ENCODE measurements at regions not wholly inside any gene's neighbourhood (a gene's known extent, or its start where the extent isn't known, plus 50 kb on each side); places are given as distances from the start of the nearest gene placed in this dataset.
"Not testable (repeated sequence)": the region's sequence is repeated elsewhere in the genome, so short reads cannot be mapped to it uniquely, and the experiment has no call there.

- H3K4me1 ChIP-seq (ENCODE audit: insufficient read depth, low read length): no peaks in the 10 kb centered on the region
- H3K4me3 ChIP-seq (ENCODE audit: low read length): no peak overlapping the region
- H3K27ac ChIP-seq (ENCODE audit: low read depth, low read length): no peak overlapping the region
Observed at GRCh38 chr5:101112645-101113044, 209.6 kb upstream of the ST8SIA4 start.

DNA sequence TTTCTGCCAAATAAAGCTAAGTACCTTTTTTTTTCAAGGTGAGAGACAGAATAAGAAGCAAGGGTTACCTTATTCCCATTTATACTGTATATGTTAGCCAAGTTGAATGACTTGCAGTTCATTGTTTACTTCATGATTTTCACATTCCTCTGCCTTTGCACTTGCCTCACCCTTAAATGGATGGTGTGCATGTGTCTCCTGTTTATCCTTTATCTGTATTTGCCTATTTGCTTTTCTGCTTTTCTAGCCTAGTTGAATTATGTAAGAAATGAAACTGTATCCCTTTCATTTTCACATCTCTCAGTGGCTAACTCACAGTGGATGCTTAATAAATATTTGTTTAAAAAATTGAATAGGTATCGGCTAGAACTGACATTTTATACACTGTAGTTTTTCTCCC, 200.8 kb upstream of the ST8SIA4 start:
- no CpG with 5 or more reads among the region's 1 CpG for WGBS
- Histone ChIP-seq H3K9me3 (ENCODE audit: insufficient read depth, low read depth, low read length) (no peaks in the 10 kb centered on the region), H3K9ac (ENCODE audit: low read depth, low read length) (no peak overlapping the region), H3K27ac (ENCODE audit: low read depth, low read length) (no peak overlapping the region), H3K4me3 (ENCODE audit: low read length) (no peak overlapping the region), H3K36me3 (ENCODE audit: insufficient read depth, low read length) (no peaks in the 10 kb centered on the region), H3K27me3 (ENCODE audit: insufficient read depth, low read length) (no peaks in the 10 kb centered on the region), H3K4me1 (ENCODE audit: insufficient read depth, low read length) (peaks cover 11% of the 10 kb centered on the region; the same call in 1 of the 2 replicates)

More at GRCh38 chr5:101112645-101113044, 209.6 kb upstream of the ST8SIA4 start:
- no peaks in the 10 kb centered on the region for H3K9me3 ChIP-seq (ENCODE audit: insufficient read depth, low read depth, low read length)
- no peak overlapping the region for H3K9ac ChIP-seq (ENCODE audit: low read depth, low read length)
- H3K27me3 ChIP-seq (ENCODE audit: insufficient read depth, low read length): no peaks in the 10 kb centered on the region
- no peaks in the 10 kb centered on the region for H3K36me3 ChIP-seq (ENCODE audit: insufficient read depth, low read length)

DNA sequence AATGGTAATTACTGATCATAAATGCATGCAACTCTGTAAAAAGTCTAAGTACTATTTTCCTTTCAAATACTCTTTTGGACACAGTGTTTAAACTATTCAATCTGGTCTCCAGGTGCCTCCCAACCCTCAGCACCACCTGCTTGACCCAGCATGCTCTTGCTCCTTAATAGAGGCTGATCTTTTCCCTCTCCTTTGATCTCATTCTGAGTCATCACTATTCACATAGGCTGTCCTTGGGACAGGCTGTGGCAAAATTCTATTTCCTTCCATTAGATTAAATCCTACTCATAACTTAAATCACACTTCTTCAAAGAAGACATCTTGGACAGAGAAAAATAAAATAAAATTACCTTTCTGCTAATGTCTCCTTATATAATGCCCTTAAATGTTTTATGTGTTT, 199.4 kb upstream of the ST8SIA4 start:
- no peak overlapping the region for H3K27ac ChIP-seq (ENCODE audit: low read depth, low read length)
- H3K27me3 ChIP-seq (ENCODE audit: insufficient read depth, low read length): no peaks in the 10 kb centered on the region
- H3K9me3 ChIP-seq (ENCODE audit: insufficient read depth, low read depth, low read length): no peaks in the 10 kb centered on the region
- no peaks in the 10 kb centered on the region for H3K36me3 ChIP-seq (ENCODE audit: insufficient read depth, low read length)
- H3K4me3 ChIP-seq (ENCODE audit: low read length): no peak overlapping the region
- peaks cover 11% of the 10 kb centered on the region; the same call in 1 of the 2 replicates for H3K4me1 ChIP-seq (ENCODE audit: insufficient read depth, low read length)
- no peak overlapping the region for H3K9ac ChIP-seq (ENCODE audit: low read depth, low read length)

DNA sequence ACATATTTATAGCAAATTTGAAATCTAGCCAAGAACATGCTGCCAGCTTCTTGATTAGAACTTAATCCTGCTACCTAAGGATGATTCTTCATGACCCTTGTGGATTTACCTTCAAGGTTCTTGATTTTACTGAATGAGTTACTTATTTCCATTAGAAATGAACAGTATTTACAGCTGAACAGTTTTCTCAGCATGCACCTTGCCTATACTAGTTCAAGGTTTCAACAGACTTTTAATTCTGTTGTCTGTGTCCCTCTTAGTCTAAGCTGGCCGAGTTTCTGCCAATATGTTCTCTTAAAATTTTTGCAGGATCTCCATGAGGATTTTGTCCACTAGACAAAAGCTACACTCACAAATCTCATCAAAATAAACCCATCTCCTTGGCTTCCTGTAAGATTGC, 188.8 kb upstream of the ST8SIA4 start:
- no peak overlapping the region for H3K9ac ChIP-seq (ENCODE audit: low read depth, low read length)
- H3K9me3 ChIP-seq (ENCODE audit: insufficient read depth, low read depth, low read length): no peaks in the 10 kb centered on the region
- H3K27me3 ChIP-seq (ENCODE audit: insufficient read depth, low read length): no peaks in the 10 kb centered on the region
- no peak overlapping the region for H3K27ac ChIP-seq (ENCODE audit: low read depth, low read length)
- H3K4me1 ChIP-seq (ENCODE audit: insufficient read depth, low read length): peaks cover 5% of the 10 kb centered on the region; the same call in 1 of the 2 replicates
- no peaks in the 10 kb centered on the region for H3K36me3 ChIP-seq (ENCODE audit: insufficient read depth, low read length)
- whole genome bisulfite sequencing: 88% methylated on average over 1 of the region's 1 CpG
- no peak overlapping the region for H3K4me3 ChIP-seq (ENCODE audit: low read length)

- H3K4me1 ChIP-seq (ENCODE audit: insufficient read depth, low read length): no peaks in the 10 kb centered on the region
- no peaks in the 10 kb centered on the region for H3K27me3 ChIP-seq (ENCODE audit: insufficient read depth, low read length)
- no peaks in the 10 kb centered on the region for H3K9me3 ChIP-seq (ENCODE audit: insufficient read depth, low read depth, low read length)
- H3K4me3 ChIP-seq (ENCODE audit: low read length): no peak overlapping the region
- no peak overlapping the region for H3K27ac ChIP-seq (ENCODE audit: low read depth, low read length)
- no peaks in the 10 kb centered on the region for H3K36me3 ChIP-seq (ENCODE audit: insufficient read depth, low read length)
- no peak overlapping the region for H3K9ac ChIP-seq (ENCODE audit: low read depth, low read length)
- no CpG with 5 or more reads among the region's 1 CpG for WGBS
Observed at GRCh38 chr5:101084353-101084752, 181.3 kb upstream of the ST8SIA4 start.

GRCh38 chr5:101080462-101081240, 177.6 kb upstream of the ST8SIA4 start:
- no peak overlapping the region for H3K4me3 ChIP-seq (ENCODE audit: low read length)
- H3K36me3 ChIP-seq (ENCODE audit: insufficient read depth, low read length): no peaks in the 10 kb centered on the region
- H3K9me3 ChIP-seq (ENCODE audit: insufficient read depth, low read depth, low read length): 0 out of 2 replicates have a peak, but pooled peaks cover 4% of the 10 kb centered on the region
- no peak overlapping the region for H3K27ac ChIP-seq (ENCODE audit: low read depth, low read length)
- H3K27me3 ChIP-seq (ENCODE audit: insufficient read depth, low read length): no peaks in the 10 kb centered on the region
- 89% methylated on average over 1 of the region's 5 CpGs for WGBS
- H3K9ac ChIP-seq (ENCODE audit: low read depth, low read length): no peak overlapping the region
- no peaks in the 10 kb centered on the region for H3K4me1 ChIP-seq (ENCODE audit: insufficient read depth, low read length)

DNA sequence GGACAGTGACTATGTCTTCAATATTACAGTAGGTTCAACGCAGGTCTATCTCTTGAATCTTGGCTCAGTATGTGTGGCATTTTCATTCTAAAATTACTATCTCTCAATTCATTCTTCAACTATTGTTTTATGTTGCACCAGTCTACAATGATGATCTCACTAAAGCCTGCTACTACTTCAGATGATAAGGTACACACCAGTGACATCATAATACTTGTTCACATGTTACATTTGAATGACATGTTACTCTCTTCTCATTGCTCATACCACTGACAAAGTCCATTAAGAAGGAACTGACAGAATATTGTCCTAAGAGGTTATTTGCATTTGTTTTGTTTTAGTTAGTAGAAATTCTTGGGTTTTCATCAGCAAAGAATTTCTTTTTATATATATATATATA, 165.2 kb upstream of the ST8SIA4 start:
- WGBS: 100% methylated on average over 1 of the region's 1 CpG
- Histone ChIP-seq H3K36me3 (ENCODE audit: insufficient read depth, low read length) (no peaks in the 10 kb centered on the region), H3K4me3 (ENCODE audit: low read length) (no peak overlapping the region)

DNA sequence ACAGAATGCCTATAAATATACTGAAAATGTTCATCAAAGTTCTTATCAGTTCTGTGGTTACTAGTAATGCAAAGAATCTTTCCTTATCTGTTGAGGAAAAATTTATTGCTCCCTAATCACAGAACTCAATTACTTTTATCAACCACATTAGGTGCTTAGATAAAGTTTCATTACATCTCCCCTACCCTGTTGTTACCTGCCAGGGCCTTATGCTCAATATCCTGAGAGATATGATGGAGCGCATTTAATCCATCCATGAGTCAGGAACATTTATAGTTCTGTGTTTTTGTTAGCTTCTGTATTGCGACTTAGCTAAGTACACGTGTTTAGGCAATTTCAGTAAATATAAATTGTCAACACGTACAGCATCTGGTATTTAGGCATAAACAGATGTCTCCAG, 164.3 kb upstream of the ST8SIA4 start:
- Histone ChIP-seq H3K4me1 (ENCODE audit: insufficient read depth, low read length) (no peaks in the 10 kb centered on the region), H3K27me3 (ENCODE audit: insufficient read depth, low read length) (no peaks in the 10 kb centered on the region), H3K36me3 (ENCODE audit: insufficient read depth, low read length) (no peaks in the 10 kb centered on the region), H3K9ac (ENCODE audit: low read depth, low read length) (no peak overlapping the region), H3K4me3 (ENCODE audit: low read length) (no peak overlapping the region), H3K9me3 (ENCODE audit: insufficient read depth, low read depth, low read length) (0 out of 2 replicates have a peak, but pooled peaks cover 1% of the 10 kb centered on the region), H3K27ac (ENCODE audit: low read depth, low read length) (no peak overlapping the region)
- 94% methylated on average over 4 of the region's 4 CpGs for WGBS

More for the DNA sequence above, 165.2 kb upstream of the ST8SIA4 start:
- Histone ChIP-seq H3K27ac (ENCODE audit: low read depth, low read length) (no peak overlapping the region), H3K9ac (ENCODE audit: low read depth, low read length) (no peak overlapping the region), H3K27me3 (ENCODE audit: insufficient read depth, low read length) (no peaks in the 10 kb centered on the region), H3K4me1 (ENCODE audit: insufficient read depth, low read length) (no peaks in the 10 kb centered on the region), H3K9me3 (ENCODE audit: insufficient read depth, low read depth, low read length) (no peaks in the 10 kb centered on the region)

DNA sequence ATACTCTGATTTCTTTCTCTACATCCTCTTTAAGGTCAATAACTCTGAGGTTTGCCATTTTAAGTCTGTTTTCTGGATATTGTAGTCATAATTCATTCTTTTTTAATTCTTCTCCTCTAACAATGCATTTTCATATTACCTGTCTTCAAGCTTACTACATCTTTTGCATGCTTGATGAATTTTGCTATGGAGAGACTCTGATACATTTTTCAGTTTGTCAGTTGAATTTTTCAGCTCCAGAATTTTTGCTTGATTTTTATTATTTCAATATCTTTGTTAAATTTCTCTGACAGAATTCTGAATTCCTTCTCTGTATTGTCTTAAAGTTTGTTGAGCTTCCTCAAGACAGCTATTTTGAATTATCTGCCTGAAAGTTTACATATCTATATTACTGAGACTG, 159.8 kb upstream of the ST8SIA4 start:
- no peaks in the 10 kb centered on the region for H3K36me3 ChIP-seq (ENCODE audit: insufficient read depth, low read length)
- no peaks in the 10 kb centered on the region for H3K27me3 ChIP-seq (ENCODE audit: insufficient read depth, low read length)
- no peak overlapping the region for H3K9ac ChIP-seq (ENCODE audit: low read depth, low read length)
- no peaks in the 10 kb centered on the region for H3K4me1 ChIP-seq (ENCODE audit: insufficient read depth, low read length)
- no peak overlapping the region for H3K27ac ChIP-seq (ENCODE audit: low read depth, low read length)
- H3K9me3 ChIP-seq (ENCODE audit: insufficient read depth, low read depth, low read length): peaks cover 13% of the 10 kb centered on the region; the same call in 1 of the 2 replicates
- no peak overlapping the region for H3K4me3 ChIP-seq (ENCODE audit: low read length)

DNA sequence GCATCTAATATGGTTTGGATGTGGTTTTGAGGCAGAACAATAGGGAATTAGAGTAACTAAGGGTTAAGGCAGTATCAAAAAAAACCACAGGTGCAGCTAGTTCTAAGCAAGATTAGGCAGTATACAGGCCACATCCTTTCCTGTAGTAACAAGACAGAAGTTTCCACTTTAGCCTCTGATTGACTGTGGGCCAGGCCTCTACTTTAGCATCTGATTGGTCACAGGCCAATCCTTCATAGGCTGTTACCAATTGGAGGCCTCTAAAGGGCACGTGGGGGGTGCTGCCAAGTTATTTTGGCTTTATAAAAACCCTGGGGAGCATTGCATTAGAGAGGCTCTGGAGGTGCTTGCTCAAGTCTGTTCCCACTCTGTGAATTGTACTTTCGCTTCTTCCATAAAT, 144.1 kb upstream of the ST8SIA4 start:
- Histone ChIP-seq H3K9me3 (ENCODE audit: insufficient read depth, low read depth, low read length) (no peaks in the 10 kb centered on the region), H3K4me1 (ENCODE audit: insufficient read depth, low read length) (no peaks in the 10 kb centered on the region), H3K36me3 (ENCODE audit: insufficient read depth, low read length) (no peaks in the 10 kb centered on the region), H3K27ac (ENCODE audit: low read depth, low read length) (no peak overlapping the region), H3K4me3 (ENCODE audit: low read length) (no peak overlapping the region), H3K27me3 (ENCODE audit: insufficient read depth, low read length) (no peaks in the 10 kb centered on the region), H3K9ac (ENCODE audit: low read depth, low read length) (no peak overlapping the region)
- 87% methylated on average over 2 of the region's 2 CpGs for WGBS

GRCh38 chr5:101045689-101046088, 142.6 kb upstream of the ST8SIA4 start:
- no peak overlapping the region for H3K9ac ChIP-seq (ENCODE audit: low read depth, low read length)

DNA sequence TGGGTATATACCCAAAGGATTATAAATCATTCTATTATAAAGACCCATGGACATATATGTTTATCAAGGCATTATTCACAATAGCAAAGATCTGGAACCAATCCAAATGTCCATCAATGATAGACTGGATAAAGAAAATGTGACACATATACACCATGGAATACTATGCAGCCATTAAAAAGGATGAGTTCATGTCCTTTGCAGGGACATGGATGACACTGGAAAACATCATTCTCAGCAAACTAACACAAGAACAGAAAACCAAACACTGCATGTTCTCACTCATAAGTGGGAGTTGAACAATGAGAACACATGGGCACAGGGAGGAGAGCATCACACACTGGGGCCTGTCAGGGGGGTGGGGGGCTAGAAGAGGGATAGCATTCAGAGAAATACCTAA, 136.9 kb upstream of the ST8SIA4 start:
- not testable (repeated sequence) for H3K4me3 ChIP-seq (ENCODE audit: low read length); H3K36me3 ChIP-seq (ENCODE audit: insufficient read depth, low read length); H3K27ac ChIP-seq (ENCODE audit: low read depth, low read length); H3K9ac ChIP-seq (ENCODE audit: low read depth, low read length); H3K4me1 ChIP-seq (ENCODE audit: insufficient read depth, low read length); H3K27me3 ChIP-seq (ENCODE audit: insufficient read depth, low read length); H3K9me3 ChIP-seq (ENCODE audit: insufficient read depth, low read depth, low read length)

More at GRCh38 chr5:101045689-101046088, 142.6 kb upstream of the ST8SIA4 start:
- no peaks in the 10 kb centered on the region for H3K4me1 ChIP-seq (ENCODE audit: insufficient read depth, low read length)
- no peaks in the 10 kb centered on the region for H3K27me3 ChIP-seq (ENCODE audit: insufficient read depth, low read length)
- H3K4me3 ChIP-seq (ENCODE audit: low read length): no peak overlapping the region
- WGBS: 92% methylated on average over 1 of the region's 3 CpGs
- no peak overlapping the region for H3K27ac ChIP-seq (ENCODE audit: low read depth, low read length)
- H3K36me3 ChIP-seq (ENCODE audit: insufficient read depth, low read length): no peaks in the 10 kb centered on the region
- H3K9me3 ChIP-seq (ENCODE audit: insufficient read depth, low read depth, low read length): no peaks in the 10 kb centered on the region
